GM12878 (cell line): ENCODE measurements at regions not wholly inside any gene's neighbourhood (a gene's known extent, or its start where the extent isn't known, plus 50 kb on each side); places are given as distances from the start of the nearest gene placed in this dataset.

Experiments
- ATAC-seq: fragments of 200-7000 bp; cut with Tn5 transposase; 3 replicates; pipeline ENCODE4 v1.9.1; 2020; ENCODE audit warnings: mild to moderate bottlenecking, moderate library complexity
- BruUV-seq: library from RNA; stranded (reverse); fragments of 400-500 nt; replicated peaks from 2 replicates; lab custom pipeline; 2021; lab: Mats Ljungman, UMichigan
- CTCF ChIA-PET: fragments of 300-600 bp; sonication (Branson Sonifier 250); formaldehyde crosslinking; extraction: SDS; loops from one replicate; lab custom pipeline; 2021; ENCODE audit warnings: inconsistent platforms; lab: Yijun Ruan, JAX
- POLR2A ChIA-PET: fragments of 350-600 bp; formaldehyde crosslinking; extraction: SDS; loops from one replicate; lab custom pipeline; 2021; ENCODE audit warnings: inconsistent platforms; lab: Charles Lee
- RAD21 ChIA-PET: fragments of 300-600 bp; sonication (Branson Sonifier 250); formaldehyde crosslinking; loops from one replicate; lab custom pipeline; 2023; ENCODE audit warnings: antibody characterized with exemption; ENCODE audit not compliant: unreplicated experiment; lab: Charles Lee
- SMC1A ChIA-PET: fragments of 300-600 bp; sonication (Branson Sonifier 250); formaldehyde crosslinking; loops from one replicate; lab custom pipeline; 2023; ENCODE audit not compliant: unreplicated experiment, uncharacterized antibody; lab: Charles Lee
- DNase-seq: peaks from one replicate; pipeline ENCODE4 v3.0.0-alpha.2; 2011; ENCODE audit warnings: low read depth, low spot score
- FAIRE-seq: peaks from 3 replicates; lab custom pipeline; 2011; peaks lifted over from hg19 to GRCh38; lab: Jason Lieb, UNC
- H2AFZ ChIP-seq: 2 replicates; pipeline ENCODE4 v1.6.0; 2011; ENCODE audit warnings: low read depth, low read length, control low read depth; ENCODE audit not compliant: control insufficient read depth
- H3K27ac ChIP-seq: 2 replicates; pipeline ENCODE4 v1.5.1; 2011; ENCODE audit warnings: control low read depth; ENCODE audit not compliant: control insufficient read depth, insufficient read depth
- H3K27me3 ChIP-seq, 2 experiments: replicated peaks in 1 of 2; 2 replicates each; pipeline versions ENCODE4 v1.6.0 to v1.6.1; 2011; ENCODE audit warnings: low read length in 1 of 2; ENCODE audit not compliant: control insufficient read depth in 2 of 2, insufficient read depth in 2 of 2
- H3K36me3 ChIP-seq, 2 experiments: 2 replicates each; pipeline ENCODE4 v1.5.1; 2011; ENCODE audit warnings: low read length in 1 of 2; ENCODE audit not compliant: control insufficient read depth in 2 of 2, insufficient read depth in 2 of 2
- H3K4me1 ChIP-seq: 2 replicates; pipeline ENCODE4 v1.6.1; 2011; ENCODE audit warnings: mild to moderate bottlenecking, low read length, moderate library complexity, mixed read lengths; ENCODE audit not compliant: control insufficient read depth, insufficient read depth
- H3K4me2 ChIP-seq: 2 replicates; pipeline ENCODE4 v1.6.0; 2011; ENCODE audit warnings: control low read depth; ENCODE audit not compliant: control insufficient read depth, insufficient read depth
- H3K4me3 ChIP-seq: fragments of 200-600 bp; sonication (generic); 2 replicates; pipeline ENCODE4 v1.5.1; 2016
- H3K79me2 ChIP-seq: 2 replicates; pipeline ENCODE4 v1.6.0; 2011; ENCODE audit warnings: low read length; ENCODE audit not compliant: control insufficient read depth, insufficient read depth
- H3K9ac ChIP-seq: 2 replicates; pipeline ENCODE4 v1.8.0; 2011; ENCODE audit warnings: low read length, control low read depth, mixed read lengths; ENCODE audit not compliant: control insufficient read depth, insufficient read depth
- H3K9me3 ChIP-seq: replicated peaks from 3 replicates; pipeline ENCODE4 v1.5.1; 2011; ENCODE audit warnings: mild to moderate bottlenecking, low read length; ENCODE audit not compliant: control insufficient read depth, insufficient read depth
- H4K20me1 ChIP-seq: 2 replicates; pipeline ENCODE4 v1.6.0; 2011; ENCODE audit not compliant: control insufficient read depth, insufficient read depth
- E4F1 ChIP-seq: fragments of 450-650 bp; IDR thresholded peaks from 2 replicates; pipeline ENCODE4 v1.6.1; 2018; ENCODE audit warnings: borderline replicate concordance, mild to moderate bottlenecking; ENCODE audit not compliant: partially characterized antibody
- MTA2 ChIP-seq: fragments of 450-650 bp; IDR thresholded peaks from 2 replicates; pipeline ENCODE4 v1.6.1; 2016; ENCODE audit warnings: low read depth, mild to moderate bottlenecking, moderate library complexity
- WGBS: methylation state at CpG from one replicate; pipeline ENCODE4 v1.1.6; 2016; ENCODE audit warnings: low lambda C conversion rate; ENCODE audit not compliant: insufficient replicate concordance, insufficient coverage; ENCODE audit errors: missing lambda C conversion rate; 5-methylcytosine and 5-hydroxymethylcytosine counted together
- in situ Hi-C: fragments of 300-500 bp; cut with MboI; formaldehyde crosslinking; loops from 9 replicates; pipeline ENCODE4 v1.14.3; 2018; ENCODE audit warnings: mixed read lengths
- intact Hi-C: fragments of 100-400 bp; cut with micrococcal nuclease; formaldehyde crosslinking; loops from one replicate; pipeline ENCODE4 v1.14.2; 2022; ENCODE audit not compliant: unreplicated experiment
- TF ChIP-seq, protein P1 (sequence below): fragments of 450-650 bp; IDR thresholded peaks from 2 replicates; pipeline ENCODE4 v1.6.1; 2018; ENCODE audit warnings: mild to moderate bottlenecking, low read depth, moderate library complexity; ENCODE audit not compliant: partially characterized antibody

DNA sequence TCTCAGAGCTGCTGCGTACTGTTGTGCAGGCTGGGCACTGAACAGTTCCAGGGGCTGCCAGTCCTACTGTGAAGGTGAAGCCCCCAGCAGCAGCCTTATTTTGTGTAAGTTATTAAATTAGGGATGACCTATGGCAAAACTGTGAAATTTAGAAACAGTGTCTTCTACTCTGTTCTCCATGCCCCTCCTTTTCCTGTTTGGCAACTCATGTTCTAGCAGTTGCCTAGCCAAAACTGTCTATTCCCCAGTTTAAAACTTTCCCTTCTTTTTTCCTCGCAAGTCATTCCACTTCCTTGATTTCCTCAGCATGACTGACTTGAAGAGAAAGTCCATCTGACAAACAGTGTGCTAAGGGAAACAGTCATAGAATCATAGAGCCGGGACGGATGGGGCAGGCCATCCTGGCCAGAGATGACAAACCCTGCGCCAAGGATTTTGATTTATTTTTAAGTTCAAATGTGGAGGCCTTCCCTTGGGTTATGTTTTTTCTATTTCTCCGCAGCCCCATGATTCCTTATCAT is 78.1 kb upstream of the OLFM4 start (continued):
- no peak for TF ChIP-seq E4F1
- TF ChIP-seq, protein P1, sequence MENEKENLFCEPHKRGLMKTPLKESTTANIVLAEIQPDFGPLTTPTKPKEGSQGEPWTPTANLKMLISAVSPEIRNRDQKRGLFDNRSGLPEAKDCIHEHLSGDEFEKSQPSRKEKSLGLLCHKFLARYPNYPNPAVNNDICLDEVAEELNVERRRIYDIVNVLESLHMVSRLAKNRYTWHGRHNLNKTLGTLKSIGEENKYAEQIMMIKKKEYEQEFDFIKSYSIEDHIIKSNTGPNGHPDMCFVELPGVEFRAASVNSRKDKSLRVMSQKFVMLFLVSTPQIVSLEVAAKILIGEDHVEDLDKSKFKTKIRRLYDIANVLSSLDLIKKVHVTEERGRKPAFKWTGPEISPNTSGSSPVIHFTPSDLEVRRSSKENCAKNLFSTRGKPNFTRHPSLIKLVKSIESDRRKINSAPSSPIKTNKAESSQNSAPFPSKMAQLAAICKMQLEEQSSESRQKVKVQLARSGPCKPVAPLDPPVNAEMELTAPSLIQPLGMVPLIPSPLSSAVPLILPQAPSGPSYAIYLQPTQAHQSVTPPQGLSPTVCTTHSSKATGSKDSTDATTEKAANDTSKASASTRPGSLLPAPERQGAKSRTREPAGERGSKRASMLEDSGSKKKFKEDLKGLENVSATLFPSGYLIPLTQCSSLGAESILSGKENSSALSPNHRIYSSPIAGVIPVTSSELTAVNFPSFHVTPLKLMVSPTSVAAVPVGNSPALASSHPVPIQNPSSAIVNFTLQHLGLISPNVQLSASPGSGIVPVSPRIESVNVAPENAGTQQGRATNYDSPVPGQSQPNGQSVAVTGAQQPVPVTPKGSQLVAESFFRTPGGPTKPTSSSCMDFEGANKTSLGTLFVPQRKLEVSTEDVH: no peak
- TF ChIP-seq, all 136 proteins: peak for 0

- no peaks in the 10 kb centered on the region for H3K36me3 ChIP-seq
- no peaks in the 10 kb centered on the region for H3K27me3 ChIP-seq
- ChIA-PET RAD21 (no interaction called here), SMC1A (no interaction called here), POLR2A (no interaction called here), CTCF (interaction anchor here (0.6 to 0.8 kb wide), 2 partner anchors 12 to 18 kb away, joined by 3 read pairs; no protein-coding TSS in a partner anchor)
- ATAC-seq: no peak
- H3K4me2 ChIP-seq: no peak overlapping the region
- H4K20me1 ChIP-seq: no peaks in the 10 kb centered on the region
- 31% methylated on average over 6 of the region's 6 CpGs for WGBS
- intact Hi-C loops (no loop called here), in situ Hi-C loops (no loop called here)
- no peak overlapping the region for H3K9ac ChIP-seq
- no peaks in the 10 kb centered on the region for H3K79me2 ChIP-seq
- H2AFZ ChIP-seq: no peak overlapping the region
- DNase-seq: no peak
- no peak for FAIRE-seq
- no peaks in the 10 kb centered on the region for H3K9me3 ChIP-seq
- H3K4me1 ChIP-seq: no peaks in the 10 kb centered on the region
- BruUV-seq: no TSS peak
- TF ChIP-seq MTA2: no peak
- no peak overlapping the region for H3K4me3 ChIP-seq
- H3K27ac ChIP-seq: no peak overlapping the region
Measured at GRCh38 chr13:52949742-52950141, 78.9 kb upstream of the OLFM4 start.
